HG03060 (cell line): ENCODE measurements at regions not wholly inside any gene's neighbourhood (a gene's known extent, or its start where the extent isn't known, plus 50 kb on each side); places are given as distances from the start of the nearest gene placed in this dataset.
"Not testable (repeated sequence)": the region's sequence is repeated elsewhere in the genome, so short reads cannot be mapped to it uniquely, and the experiment has no call there.

Experiments used
- ATAC-seq: cut with Tn5 transposase; IDR thresholded peaks from one replicate; pipeline ENCODE4 v1.9.1; 2021; ENCODE audit warnings: low read depth, moderate number of reproducible peaks; ENCODE audit not compliant: unreplicated experiment

DNA sequence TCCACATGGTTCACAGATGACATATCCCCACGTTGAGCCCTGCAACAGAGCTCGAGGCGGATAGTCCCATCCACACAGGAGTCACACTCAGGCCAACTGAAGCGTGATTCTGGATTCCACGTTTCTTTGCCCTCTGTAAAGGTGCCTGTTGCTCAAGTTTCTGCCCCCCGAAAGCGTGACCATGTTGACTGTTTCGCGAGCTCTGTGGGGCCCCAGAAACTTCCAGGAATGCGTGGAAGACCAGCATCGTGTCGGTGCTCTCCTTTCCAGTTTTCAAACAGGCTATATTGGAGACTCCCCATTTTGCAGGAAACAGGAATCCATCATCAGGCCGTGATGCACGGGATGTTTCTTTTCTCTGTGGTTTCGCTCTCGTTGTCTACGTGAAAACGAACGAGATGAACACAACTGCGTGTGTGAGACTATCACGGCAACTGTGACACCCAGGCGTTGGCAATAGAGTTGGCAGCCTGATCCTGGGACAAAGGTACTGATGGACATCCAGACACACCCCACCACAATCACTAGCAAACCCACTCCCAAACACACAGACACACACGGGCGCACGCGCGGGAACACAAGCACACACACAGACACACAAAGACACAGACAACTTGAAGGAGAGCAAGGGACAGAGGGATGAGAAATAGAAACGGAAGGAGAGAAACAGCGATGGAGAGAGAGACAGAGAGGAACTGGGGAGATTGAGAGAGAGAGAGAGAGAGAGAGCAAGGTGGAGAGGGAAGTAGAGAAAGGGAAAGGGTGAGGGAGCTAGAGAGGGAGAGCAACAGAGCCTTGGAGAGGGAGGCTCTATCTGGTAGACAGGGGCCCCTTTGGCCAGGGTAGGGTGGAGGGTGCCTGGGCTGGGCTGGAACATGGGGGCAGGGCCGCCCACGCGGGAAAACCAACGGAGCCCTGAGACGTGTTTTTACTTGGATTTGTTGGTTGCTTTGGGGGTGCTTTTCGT, 1609.3 kb downstream of the SPATA31A7 start:
- ATAC-seq, result not testable (repeated sequence)

- not testable (repeated sequence) for ATAC-seq
Measured at GRCh38 chr9:62799851-62800371, 1610.1 kb downstream of the SPATA31A7 start.

DNA sequence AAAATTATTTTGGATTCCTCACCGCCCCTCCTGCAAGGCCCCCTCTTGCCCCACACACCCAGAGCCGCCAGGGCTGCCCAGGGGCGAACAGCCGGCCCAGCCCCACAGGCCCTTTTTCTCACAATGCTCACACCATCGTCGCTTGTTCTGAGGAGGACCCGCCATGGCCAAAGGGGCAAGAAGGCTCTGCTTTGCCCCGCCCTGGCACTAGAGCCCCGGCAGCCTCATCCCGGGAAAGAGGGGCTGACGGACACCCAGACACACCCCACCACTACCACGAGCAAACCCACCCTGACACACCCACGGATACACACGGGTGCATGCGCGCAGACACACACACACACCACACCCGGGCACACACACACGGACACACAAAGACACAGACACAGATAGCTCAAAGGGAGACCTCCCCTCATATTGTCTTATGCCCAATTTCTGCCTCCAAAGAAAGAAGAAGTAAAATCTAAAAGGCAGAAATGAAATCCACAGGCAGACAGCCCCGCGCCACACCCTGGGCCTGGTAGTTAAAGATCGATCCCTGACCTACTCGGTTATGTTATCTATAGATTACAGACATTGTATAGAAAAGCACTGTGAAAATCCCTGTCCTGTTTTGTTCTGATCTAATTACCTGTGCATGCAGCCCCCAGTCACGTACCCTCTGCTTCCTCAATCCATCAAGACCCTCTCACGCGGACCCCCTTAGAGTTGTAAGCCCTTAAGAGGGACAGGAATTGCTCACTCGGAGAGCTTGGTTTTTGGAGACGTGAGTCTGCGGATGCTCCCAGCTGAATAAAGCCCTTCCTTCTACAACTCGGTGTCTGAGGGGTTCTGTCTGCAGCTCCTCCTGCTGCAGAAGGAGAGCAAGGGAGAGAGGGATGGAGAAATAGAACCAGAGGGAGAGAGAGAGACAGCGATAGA, 1610.9 kb downstream of the SPATA31A7 start:
- ATAC-seq, result not testable (repeated sequence)

DNA sequence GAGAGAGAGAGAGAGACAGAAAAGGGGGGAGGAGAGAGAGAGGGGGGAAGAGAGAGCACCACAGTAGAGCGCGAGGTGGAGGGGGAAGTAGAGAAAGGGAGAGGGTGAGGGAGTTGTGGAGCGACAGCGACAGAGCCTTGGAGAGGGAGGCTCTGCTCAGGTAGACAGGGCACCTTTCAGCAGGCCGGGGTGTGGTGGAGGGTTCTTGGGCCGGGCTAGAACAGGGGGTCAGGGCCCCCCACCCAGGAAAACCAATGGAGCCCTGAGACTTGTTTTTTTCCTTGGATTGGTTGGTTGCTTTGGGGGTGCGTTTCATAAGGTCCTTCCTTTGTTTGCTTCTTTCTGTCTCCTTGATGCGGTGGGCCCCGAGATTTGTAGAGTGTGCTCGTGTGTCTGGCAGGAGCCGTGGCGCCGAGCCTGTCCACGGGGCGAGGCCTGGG, 1611.6 kb downstream of the SPATA31A7 start:
- ATAC-seq, result not testable (repeated sequence)

GRCh38 chr9:62801961-62802718, 1612.3 kb downstream of the SPATA31A7 start:
- ATAC-seq, result peak; percentile 98

GRCh38 chr9:62802719-62803079, 1612.9 kb downstream of the SPATA31A7 start:
- ATAC-seq, result not testable (repeated sequence)

GRCh38 chr9:62803099-62803498, 1613.3 kb downstream of the SPATA31A7 start:
- not testable (repeated sequence) for ATAC-seq

DNA sequence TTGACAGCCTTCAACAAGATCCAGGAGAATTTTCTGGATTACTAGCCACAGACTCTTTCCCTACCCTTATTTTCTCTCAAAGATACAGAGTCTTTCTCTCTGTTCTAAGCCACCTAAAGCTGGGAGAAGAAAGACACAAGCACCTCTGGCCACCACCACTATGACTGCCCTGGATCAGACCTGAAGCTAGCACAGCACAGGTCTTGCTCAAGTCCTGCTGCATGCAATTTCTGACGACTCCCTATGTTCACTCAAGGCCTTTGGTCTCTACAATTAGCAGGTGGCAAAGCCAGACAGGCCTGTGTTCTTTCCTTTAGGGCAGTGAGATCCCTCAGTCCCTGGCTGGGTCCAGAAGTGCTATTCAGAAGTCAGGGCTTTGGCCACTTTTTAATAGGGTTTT, 1614.5 kb downstream of the SPATA31A7 start:
- not testable (repeated sequence) for ATAC-seq

- not testable (repeated sequence) for ATAC-seq
Measured at GRCh38 chr9:62807424-62807823, 1617.6 kb downstream of the SPATA31A7 start.

DNA sequence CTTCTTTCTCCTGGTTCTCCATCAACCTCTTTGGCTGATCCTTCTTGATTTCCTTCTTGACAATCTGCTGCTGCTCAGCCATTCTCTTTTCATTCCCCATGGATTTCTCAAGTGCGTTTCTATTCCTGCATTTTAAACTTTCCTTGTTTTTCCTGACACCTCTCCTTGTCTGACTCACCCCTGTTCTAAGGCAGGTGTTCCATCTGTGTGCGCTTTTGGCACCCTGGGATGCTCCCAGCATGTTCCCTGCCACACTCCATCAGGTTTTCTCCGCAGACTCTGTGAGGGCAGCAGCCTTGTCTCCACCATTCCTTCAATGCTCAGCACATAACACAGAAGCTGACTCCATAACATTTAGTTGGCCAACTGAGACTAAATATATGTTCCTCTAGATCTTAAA, 1618.2 kb downstream of the SPATA31A7 start:
- ATAC-seq, result not testable (repeated sequence)

DNA sequence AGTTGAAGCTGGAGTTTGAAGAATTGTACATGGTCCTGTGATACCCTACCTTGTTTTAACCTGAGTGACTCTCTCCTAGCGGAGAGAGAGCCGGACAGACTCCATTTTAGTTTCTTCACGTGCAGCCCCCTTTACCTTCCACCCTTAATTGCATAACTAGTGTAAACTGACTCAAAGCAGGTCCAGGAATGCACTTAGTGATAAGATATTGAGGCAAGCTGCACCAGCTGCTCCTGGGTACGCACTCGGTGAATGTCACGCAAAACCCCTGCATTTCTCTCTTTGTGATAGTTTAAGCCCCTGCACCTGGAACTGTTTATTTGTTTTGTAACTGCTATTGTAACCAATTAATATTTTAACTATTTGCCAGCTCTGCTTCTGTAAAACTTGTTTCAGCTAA, 1620.5 kb downstream of the SPATA31A7 start:
- ATAC-seq, result not testable (repeated sequence)

DNA sequence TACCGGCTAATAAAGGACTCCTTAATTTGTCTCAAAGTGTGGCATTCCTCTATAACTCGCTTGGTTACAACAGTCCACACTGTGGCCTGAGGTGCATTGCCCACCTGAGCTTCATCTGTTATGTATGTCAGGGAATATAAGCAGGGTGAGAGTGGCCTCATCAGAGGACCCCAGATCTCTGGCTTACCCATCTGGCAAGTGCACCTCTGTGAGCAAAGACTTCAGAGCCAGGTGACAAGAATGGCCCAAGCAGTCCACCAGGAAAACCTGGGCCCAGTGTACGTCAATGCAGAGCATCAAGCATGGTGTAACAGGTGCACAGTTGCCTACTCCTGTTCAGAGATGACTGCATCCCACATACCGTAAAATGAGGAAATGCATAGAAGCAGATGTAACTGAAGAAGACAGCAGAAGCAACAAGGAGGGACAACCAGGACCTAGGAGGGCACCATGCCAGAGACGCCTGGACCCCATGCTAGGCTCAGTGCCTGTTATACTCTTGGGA, 1621.0 kb downstream of the SPATA31A7 start:
- ATAC-seq, result not testable (repeated sequence)

DNA sequence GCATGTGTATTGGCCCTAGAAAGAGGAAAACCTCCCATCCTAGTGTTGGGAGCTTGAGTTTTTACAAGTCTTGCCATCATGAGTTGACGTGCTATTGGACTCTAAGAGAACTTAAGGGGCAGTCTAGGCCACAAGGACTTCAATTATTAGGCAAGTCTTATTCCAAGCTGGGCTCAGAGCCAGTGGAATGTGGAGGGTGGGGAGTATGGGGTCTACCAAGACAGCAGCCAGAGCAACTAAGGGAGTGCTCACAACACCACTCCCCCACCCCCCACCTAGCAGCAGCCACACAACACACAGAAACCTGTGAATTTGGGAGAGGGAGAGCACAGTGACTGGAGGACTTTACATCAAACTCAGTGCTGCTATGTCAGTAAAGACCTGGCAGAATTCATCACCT, 1625.6 kb downstream of the SPATA31A7 start:
- not testable (repeated sequence) for ATAC-seq

- not testable (repeated sequence) for ATAC-seq
Measured at GRCh38 chr9:62816331-62816730, 1626.5 kb downstream of the SPATA31A7 start.

GRCh38 chr9:62817214-62817613, 1627.4 kb downstream of the SPATA31A7 start:
- ATAC-seq, result not testable (repeated sequence)

DNA sequence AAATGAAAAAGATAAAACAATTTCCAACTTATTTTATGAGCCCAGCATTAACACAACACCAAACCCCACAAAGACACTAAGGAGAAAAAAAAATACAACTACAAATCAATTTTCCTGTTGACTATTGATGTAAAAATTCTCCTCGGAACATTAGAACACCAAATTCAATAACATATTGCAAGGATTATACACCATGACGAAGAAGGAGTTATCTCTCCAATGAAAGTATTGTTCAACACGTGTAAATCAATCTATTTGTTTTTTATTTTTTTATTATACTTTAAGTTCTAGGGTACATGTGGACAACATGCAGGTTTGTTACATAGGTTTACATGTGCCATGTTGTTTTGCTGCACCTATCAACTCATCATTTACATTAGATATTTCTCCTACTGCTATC, 1632.3 kb downstream of the SPATA31A7 start:
- ATAC-seq, result not testable (repeated sequence)

DNA sequence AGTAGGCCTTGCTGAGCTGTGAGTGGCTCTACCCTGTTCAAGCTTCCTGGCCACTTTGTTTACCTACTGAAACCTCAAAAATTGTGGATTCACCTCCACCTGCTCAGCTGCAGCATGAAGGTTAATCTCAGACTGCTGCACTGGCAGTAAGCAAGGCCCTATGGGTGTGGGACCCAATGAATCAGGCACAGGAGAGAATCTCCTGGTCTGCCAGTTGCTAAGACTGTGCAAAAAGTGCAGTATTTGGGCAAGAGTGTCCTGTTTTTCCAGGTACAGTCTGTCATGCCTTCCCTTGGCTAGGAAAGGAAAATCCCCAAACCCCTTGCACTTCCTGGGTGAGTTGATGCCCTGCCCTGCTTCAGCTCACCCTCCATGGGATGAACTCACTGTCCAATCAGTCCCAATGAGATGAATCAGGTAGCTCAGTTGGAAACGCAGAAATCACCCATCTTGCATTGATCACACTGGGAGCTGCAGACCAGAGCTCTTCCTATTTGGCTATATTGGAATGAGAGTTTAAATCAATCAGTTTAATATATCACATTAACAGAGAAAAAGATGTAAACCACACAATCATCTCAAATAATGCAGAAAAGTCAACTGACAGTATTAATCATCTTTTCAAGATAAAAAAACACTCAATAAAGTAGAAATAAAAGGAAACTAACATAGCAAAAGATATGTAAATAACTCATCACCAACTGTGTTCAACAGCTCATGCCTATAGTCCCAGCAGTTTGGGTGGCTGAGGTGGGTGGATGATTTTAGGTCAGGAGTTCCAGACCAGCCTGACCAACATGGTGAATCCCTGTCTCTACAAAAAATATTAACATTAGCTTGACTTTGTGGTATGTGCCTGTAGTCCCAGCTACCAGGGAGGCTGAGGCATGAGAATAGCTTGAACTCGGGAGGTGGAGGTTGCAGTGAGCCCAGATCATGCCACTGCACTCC, 1638.4 kb downstream of the SPATA31A7 start:
- not testable (repeated sequence) for ATAC-seq

DNA sequence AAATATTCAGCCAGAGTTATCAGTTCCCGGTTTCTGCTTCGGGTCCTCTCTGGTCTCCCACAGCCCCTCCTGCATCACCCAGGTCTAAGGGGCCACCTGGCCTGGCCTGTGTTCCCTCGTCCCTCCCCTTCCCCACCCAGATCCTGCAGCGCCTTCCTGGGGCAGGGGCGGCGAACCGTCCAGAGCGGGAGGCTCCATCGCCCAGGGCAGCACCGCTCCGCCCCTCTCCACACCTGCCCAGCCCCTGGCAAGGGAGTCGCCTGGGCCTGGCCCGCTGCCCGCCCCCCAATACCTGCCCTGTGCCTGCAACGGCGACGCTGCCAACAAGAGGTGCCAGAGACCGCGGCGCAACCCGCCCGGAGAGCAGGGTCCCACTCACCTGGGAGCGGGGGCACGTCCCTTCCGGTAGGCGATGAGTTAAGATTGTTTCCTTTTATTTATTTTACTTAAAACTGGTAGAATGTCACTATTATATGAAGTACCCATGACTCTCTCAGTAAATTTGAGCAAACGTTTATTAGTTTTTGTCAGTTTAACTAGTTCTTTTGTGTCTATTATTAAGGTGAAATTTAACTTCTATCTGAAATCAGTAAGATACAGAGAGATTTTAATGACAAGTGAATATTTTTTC, 1641.1 kb downstream of the SPATA31A7 start:
- not testable (repeated sequence) for ATAC-seq
